GM21423 (cell line): ENCODE measurements at regions not wholly inside any gene's neighbourhood (a gene's known extent, or its start where the extent isn't known, plus 50 kb on each side); places are given as distances from the start of the nearest gene placed in this dataset.

Experiments used
- ATAC-seq: cut with Tn5 transposase; IDR thresholded peaks from one replicate; pipeline ENCODE4 v1.9.1; 2021; ENCODE audit warnings: mild to moderate bottlenecking, moderate library complexity; ENCODE audit not compliant: unreplicated experiment

GRCh38 chr10:24104895-24105294, 104.0 kb upstream of the KIAA1217 start:
- ATAC-seq = no peak

- ATAC-seq = no peak
These were observed 95.0 kb upstream of the KIAA1217 start for GRCh38 chr10:24113901-24114300.

GRCh38 chr10:24114556-24114955, 94.4 kb upstream of the KIAA1217 start:
- ATAC-seq = no peak

- ATAC-seq = no peak
These were observed 93.5 kb upstream of the KIAA1217 start for GRCh38 chr10:24115403-24115802.

- no peak for ATAC-seq
These were observed 90.7 kb upstream of the KIAA1217 start for GRCh38 chr10:24118246-24118645.

- no peak for ATAC-seq
These were observed 89.0 kb upstream of the KIAA1217 start for GRCh38 chr10:24119896-24120295.

GRCh38 chr10:24120646-24121045, 88.3 kb upstream of the KIAA1217 start:
- no peak for ATAC-seq

- no peak for ATAC-seq
These were observed 81.4 kb upstream of the KIAA1217 start for GRCh38 chr10:24127516-24127915.

GRCh38 chr10:24128066-24128730, 80.7 kb upstream of the KIAA1217 start:
- ATAC-seq = no peak

- no peak for ATAC-seq
These were observed 76.2 kb upstream of the KIAA1217 start for GRCh38 chr10:24132741-24133140.

- ATAC-seq = no peak
These were observed 75.1 kb upstream of the KIAA1217 start for GRCh38 chr10:24133835-24134234.

- no peak for ATAC-seq
These were observed 72.9 kb upstream of the KIAA1217 start for GRCh38 chr10:24136070-24136469.

GRCh38 chr10:24147321-24147720, 61.6 kb upstream of the KIAA1217 start:
- no peak for ATAC-seq

- no peak for ATAC-seq
These were observed 59.3 kb upstream of the KIAA1217 start for GRCh38 chr10:24149640-24150039.

- no peak for ATAC-seq
These were observed 58.1 kb upstream of the KIAA1217 start for GRCh38 chr10:24150853-24151252.

- ATAC-seq = no peak
These were observed 56.7 kb upstream of the KIAA1217 start for GRCh38 chr10:24152270-24152669.

GRCh38 chr10:24153031-24153430, 55.9 kb upstream of the KIAA1217 start:
- ATAC-seq = no peak

- ATAC-seq = no peak
These were observed 55.4 kb upstream of the KIAA1217 start for GRCh38 chr10:24153537-24153936.

- no peak for ATAC-seq
These were observed 52.3 kb upstream of the KIAA1217 start for GRCh38 chr10:24156686-24157085.

- no peak for ATAC-seq
These were observed 51.4 kb upstream of the KIAA1217 start for GRCh38 chr10:24157567-24157966.
